Neural cell (in vitro differentiated cells): ENCODE measurements at regions not wholly inside any gene's neighbourhood (a gene's known extent, or its start where the extent isn't known, plus 50 kb on each side); places are given as distances from the start of the nearest gene placed in this dataset.

Experiments
- H2AFZ ChIP-seq: fragments of 200-600, 300-800 bp; sonication (generic), shearing (Covaris generic); 2 replicates; pipeline ENCODE4 v1.6.0; 2014; ENCODE audit warnings: low read depth, mild to moderate bottlenecking, antibody characterized with exemption, low read length, moderate library complexity
- H3F3A ChIP-seq: fragments of 200-600 bp; shearing (Covaris generic); 2 replicates; pipeline ENCODE4 v1.6.1; 2016; ENCODE audit warnings: mild to moderate bottlenecking, moderate library complexity, mixed read lengths, antibody characterized with exemption, low read length; ENCODE audit not compliant: insufficient read depth, poor library complexity, severe bottlenecking
- H3K27ac ChIP-seq: fragments of 200-600, 300-800 bp; sonication (generic), shearing (Covaris generic); 2 replicates; pipeline ENCODE4 v1.5.1; 2014; ENCODE audit warnings: mild to moderate bottlenecking, low read length, moderate library complexity
- H3K27me3 ChIP-seq: fragments of 300-800, 200-600 bp; sonication (generic), shearing (Covaris generic); 2 replicates; pipeline ENCODE4 v1.6.0; 2014; ENCODE audit warnings: mild to moderate bottlenecking, low read depth, low read length, moderate library complexity; ENCODE audit not compliant: insufficient read depth
- H3K36me3 ChIP-seq: fragments of 300-800, 200-600 bp; sonication (generic), shearing (Covaris generic); 2 replicates; pipeline ENCODE4 v1.5.1; 2014; ENCODE audit warnings: mild to moderate bottlenecking, antibody characterized with exemption, low read length, moderate library complexity; ENCODE audit not compliant: insufficient read depth
- H3K4me2 ChIP-seq: fragments of 300-800, 200-600 bp; sonication (generic), shearing (Covaris generic); 2 replicates; pipeline ENCODE4 v1.6.0; 2014; ENCODE audit warnings: mild to moderate bottlenecking, low read length
- H3K4me3 ChIP-seq: fragments of 300-800, 200-600 bp; sonication (generic), shearing (Covaris generic); 2 replicates; pipeline ENCODE4 v1.5.1; 2014; ENCODE audit warnings: mild to moderate bottlenecking, low read length, moderate library complexity
- H3K79me2 ChIP-seq: fragments of 200-600 bp; shearing (Covaris generic); replicated peaks from 2 replicates; pipeline ENCODE4 v1.6.0; 2014; ENCODE audit warnings: mild to moderate bottlenecking, low read length, moderate library complexity; ENCODE audit not compliant: insufficient read depth
- H3K9ac ChIP-seq: fragments of 300-800, 200-600 bp; sonication (generic), shearing (Covaris generic); 2 replicates; pipeline ENCODE4 v1.6.1; 2016; ENCODE audit warnings: mild to moderate bottlenecking, low read length, mixed read lengths
- H3K9me2 ChIP-seq: fragments of 200-600 bp; shearing (Covaris generic); 2 replicates; pipeline ENCODE4 v1.6.1; 2016; ENCODE audit warnings: mild to moderate bottlenecking, low read length, mixed read lengths; ENCODE audit not compliant: insufficient read depth
- H3K9me3 ChIP-seq: fragments of 200-600, 300-800 bp; sonication (generic), shearing (Covaris generic); 2 replicates; pipeline ENCODE4 v1.6.1; 2016; ENCODE audit warnings: mild to moderate bottlenecking, mixed run types, low read length, moderate library complexity, mixed read lengths
- H4K20me1 ChIP-seq: fragments of 200-600 bp; shearing (Covaris generic); 2 replicates; pipeline ENCODE4 v1.6.1; 2016; ENCODE audit warnings: mild to moderate bottlenecking, mixed run types; ENCODE audit not compliant: insufficient read depth
- EP300 ChIP-seq: fragments of 450-650 bp; conservative IDR thresholded peaks from 2 replicates; pipeline ENCODE4 v1.6.1; 2014; ENCODE audit warnings: antibody characterized with exemption, mild to moderate bottlenecking, moderate library complexity; ENCODE audit not compliant: poor library complexity, severe bottlenecking
- EZH2 ChIP-seq: fragments of 200-600, 300-800 bp; shearing (Covaris generic), sonication (generic); IDR thresholded peaks from 2 replicates; pipeline ENCODE4 v1.6.1; 2014; ENCODE audit warnings: antibody characterized with exemption, low read length, borderline replicate concordance, mild to moderate bottlenecking; ENCODE audit not compliant: insufficient read depth, poor library complexity, severe bottlenecking
- MXI1 ChIP-seq: fragments of 450-650 bp; conservative IDR thresholded peaks from 2 replicates; pipeline ENCODE4 v1.6.1; 2014; ENCODE audit warnings: antibody characterized with exemption, mild to moderate bottlenecking; ENCODE audit not compliant: poor library complexity, severe bottlenecking
- POLR2AphosphoS5 ChIP-seq: IDR thresholded peaks from 2 replicates; pipeline ENCODE4 v1.6.1; 2012
- RAD21 ChIP-seq: fragments of 450-650 bp; conservative IDR thresholded peaks from 2 replicates; pipeline ENCODE4 v1.6.1; 2014; ENCODE audit warnings: antibody characterized with exemption, mild to moderate bottlenecking, moderate library complexity
- SMC3 ChIP-seq: fragments of 450-650 bp; conservative IDR thresholded peaks from 2 replicates; pipeline ENCODE4 v1.6.1; 2014; ENCODE audit warnings: antibody characterized with exemption, mild to moderate bottlenecking, moderate library complexity; ENCODE audit not compliant: poor library complexity
- TAF1 ChIP-seq: IDR thresholded peaks from 2 replicates; pipeline ENCODE4 v1.6.1; 2012; ENCODE audit warnings: low read depth
- TF ChIP-seq, protein P1 (sequence below): fragments of 450-650 bp; IDR thresholded peaks from 2 replicates; pipeline ENCODE4 v1.5.1; 2014; ENCODE audit warnings: antibody characterized with exemption, mild to moderate bottlenecking, moderate library complexity; ENCODE audit not compliant: poor library complexity, severe bottlenecking
- TF ChIP-seq, protein P2 (sequence below): IDR thresholded peaks from 2 replicates; pipeline ENCODE4 v1.6.1; 2012; ENCODE audit warnings: borderline replicate concordance

DNA sequence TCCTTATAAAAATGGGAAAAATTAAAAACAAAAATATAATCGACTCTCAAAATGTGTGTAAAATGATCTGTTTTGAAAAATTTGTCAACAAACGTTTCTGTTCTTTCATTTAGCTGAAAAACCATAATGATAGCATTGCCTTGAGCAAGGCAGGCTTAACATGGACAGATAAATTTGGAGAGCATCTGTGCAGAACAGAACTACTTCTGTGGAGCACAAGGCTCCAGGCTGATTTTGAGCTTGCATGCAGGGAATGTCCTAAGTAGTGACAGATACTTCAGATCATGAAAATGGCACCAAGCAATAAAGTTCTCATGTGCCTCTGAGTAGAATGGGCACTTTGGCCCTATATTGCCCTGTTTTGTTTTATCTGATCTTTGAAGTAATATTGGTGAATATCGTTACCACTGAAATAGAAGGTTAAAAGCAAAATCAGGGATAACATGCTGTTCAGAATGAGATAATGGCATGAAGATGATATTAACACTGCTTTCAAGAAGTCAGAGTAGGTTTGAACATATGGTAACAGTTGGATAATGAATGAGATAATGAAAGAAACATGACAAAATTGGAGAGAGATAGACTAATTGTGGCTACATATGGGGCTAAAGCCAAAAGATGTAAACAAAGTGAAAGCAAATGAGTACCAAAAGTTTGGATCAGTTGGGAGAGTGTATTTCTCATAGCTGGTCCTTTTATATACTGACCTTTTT is 730.5 kb upstream of the CCDC179 start:
- Histone ChIP-seq H4K20me1 (no peaks in the 10 kb centered on the region), H3K27me3 (no peaks in the 10 kb centered on the region), H3F3A (no peaks in the 10 kb centered on the region), H2AFZ (no peak overlapping the region), H3K4me2 (no peak overlapping the region), H3K4me3 (no peak overlapping the region), H3K79me2 (no peaks in the 10 kb centered on the region), H3K9me3 (no peaks in the 10 kb centered on the region), H3K27ac (no peak overlapping the region), H3K9ac (no peak overlapping the region), H3K36me3 (no peaks in the 10 kb centered on the region), H3K9me2 (no peaks in the 10 kb centered on the region)
- TF ChIP-seq SMC3: no peak
- TF ChIP-seq MXI1: no peak
- TF ChIP-seq, protein P1, sequence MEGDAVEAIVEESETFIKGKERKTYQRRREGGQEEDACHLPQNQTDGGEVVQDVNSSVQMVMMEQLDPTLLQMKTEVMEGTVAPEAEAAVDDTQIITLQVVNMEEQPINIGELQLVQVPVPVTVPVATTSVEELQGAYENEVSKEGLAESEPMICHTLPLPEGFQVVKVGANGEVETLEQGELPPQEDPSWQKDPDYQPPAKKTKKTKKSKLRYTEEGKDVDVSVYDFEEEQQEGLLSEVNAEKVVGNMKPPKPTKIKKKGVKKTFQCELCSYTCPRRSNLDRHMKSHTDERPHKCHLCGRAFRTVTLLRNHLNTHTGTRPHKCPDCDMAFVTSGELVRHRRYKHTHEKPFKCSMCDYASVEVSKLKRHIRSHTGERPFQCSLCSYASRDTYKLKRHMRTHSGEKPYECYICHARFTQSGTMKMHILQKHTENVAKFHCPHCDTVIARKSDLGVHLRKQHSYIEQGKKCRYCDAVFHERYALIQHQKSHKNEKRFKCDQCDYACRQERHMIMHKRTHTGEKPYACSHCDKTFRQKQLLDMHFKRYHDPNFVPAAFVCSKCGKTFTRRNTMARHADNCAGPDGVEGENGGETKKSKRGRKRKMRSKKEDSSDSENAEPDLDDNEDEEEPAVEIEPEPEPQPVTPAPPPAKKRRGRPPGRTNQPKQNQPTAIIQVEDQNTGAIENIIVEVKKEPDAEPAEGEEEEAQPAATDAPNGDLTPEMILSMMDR: no peak
- TF ChIP-seq TAF1: no peak
- TF ChIP-seq POLR2AphosphoS5: no peak
- no peak for TF ChIP-seq EZH2

DNA sequence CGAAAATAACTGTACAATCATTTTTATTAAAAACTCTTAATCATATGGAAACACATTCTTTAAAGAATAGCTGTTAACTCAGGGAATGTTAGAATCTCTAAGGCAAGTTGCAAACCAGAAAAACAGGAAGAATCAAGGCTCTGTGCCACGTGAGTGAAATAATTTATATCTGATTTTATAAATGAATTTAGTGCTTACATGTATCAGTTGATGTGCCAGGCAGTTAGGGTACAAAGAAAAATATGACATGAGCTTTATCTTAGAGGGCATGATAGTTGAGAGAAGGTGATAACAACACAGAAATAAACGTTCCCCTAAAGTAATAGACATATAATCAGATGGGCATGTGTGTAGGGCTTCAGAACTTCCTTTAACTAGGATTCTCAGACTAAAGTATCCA is 734.5 kb upstream of the CCDC179 start:
- Histone ChIP-seq H2AFZ (no peak overlapping the region), H3K36me3 (no peaks in the 10 kb centered on the region), H3K9me2 (no peaks in the 10 kb centered on the region), H3K4me2 (no peak overlapping the region), H3K9ac (no peak overlapping the region), H3K79me2 (no peaks in the 10 kb centered on the region), H3K9me3 (no peaks in the 10 kb centered on the region), H3F3A (no peaks in the 10 kb centered on the region), H4K20me1 (no peaks in the 10 kb centered on the region), H3K27ac (no peak overlapping the region), H3K4me3 (no peak overlapping the region), H3K27me3 (no peaks in the 10 kb centered on the region)
- TF ChIP-seq EZH2 (no peak), POLR2AphosphoS5 (no peak), EP300 (no peak), SMC3 (no peak), TAF1 (no peak), MXI1 (no peak), RAD21 (no peak)
- TF ChIP-seq, protein P1: no peak
- TF ChIP-seq, protein P2, sequence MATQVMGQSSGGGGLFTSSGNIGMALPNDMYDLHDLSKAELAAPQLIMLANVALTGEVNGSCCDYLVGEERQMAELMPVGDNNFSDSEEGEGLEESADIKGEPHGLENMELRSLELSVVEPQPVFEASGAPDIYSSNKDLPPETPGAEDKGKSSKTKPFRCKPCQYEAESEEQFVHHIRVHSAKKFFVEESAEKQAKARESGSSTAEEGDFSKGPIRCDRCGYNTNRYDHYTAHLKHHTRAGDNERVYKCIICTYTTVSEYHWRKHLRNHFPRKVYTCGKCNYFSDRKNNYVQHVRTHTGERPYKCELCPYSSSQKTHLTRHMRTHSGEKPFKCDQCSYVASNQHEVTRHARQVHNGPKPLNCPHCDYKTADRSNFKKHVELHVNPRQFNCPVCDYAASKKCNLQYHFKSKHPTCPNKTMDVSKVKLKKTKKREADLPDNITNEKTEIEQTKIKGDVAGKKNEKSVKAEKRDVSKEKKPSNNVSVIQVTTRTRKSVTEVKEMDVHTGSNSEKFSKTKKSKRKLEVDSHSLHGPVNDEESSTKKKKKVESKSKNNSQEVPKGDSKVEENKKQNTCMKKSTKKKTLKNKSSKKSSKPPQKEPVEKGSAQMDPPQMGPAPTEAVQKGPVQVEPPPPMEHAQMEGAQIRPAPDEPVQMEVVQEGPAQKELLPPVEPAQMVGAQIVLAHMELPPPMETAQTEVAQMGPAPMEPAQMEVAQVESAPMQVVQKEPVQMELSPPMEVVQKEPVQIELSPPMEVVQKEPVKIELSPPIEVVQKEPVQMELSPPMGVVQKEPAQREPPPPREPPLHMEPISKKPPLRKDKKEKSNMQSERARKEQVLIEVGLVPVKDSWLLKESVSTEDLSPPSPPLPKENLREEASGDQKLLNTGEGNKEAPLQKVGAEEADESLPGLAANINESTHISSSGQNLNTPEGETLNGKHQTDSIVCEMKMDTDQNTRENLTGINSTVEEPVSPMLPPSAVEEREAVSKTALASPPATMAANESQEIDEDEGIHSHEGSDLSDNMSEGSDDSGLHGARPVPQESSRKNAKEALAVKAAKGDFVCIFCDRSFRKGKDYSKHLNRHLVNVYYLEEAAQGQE: no peak
